SHP77 (cell line): ENCODE measurements at regions not wholly inside any gene's neighbourhood (a gene's known extent, or its start where the extent isn't known, plus 50 kb on each side); places are given as distances from the start of the nearest gene placed in this dataset.

Experiments
- DNase-seq, 2 experiments: peaks; one replicate each; lab custom pipeline; 2025; lab: John Stamatoyannopoulos, UW

GRCh38 chr2:138105358-138105757 lies 141.1 kb downstream of the HNMT start:
- no peak for DNase-seq

- no peak for DNase-seq
These were observed 142.3 kb downstream of the HNMT start for GRCh38 chr2:138106606-138107005.

GRCh38 chr2:138107288-138107687 lies 143.0 kb downstream of the HNMT start:
- DNase-seq, result no peak

- DNase-seq, result no peak
These were observed 146.3 kb downstream of the HNMT start for GRCh38 chr2:138110453-138111083.

- DNase-seq, result no peak
These were observed 148.3 kb downstream of the HNMT start for GRCh38 chr2:138112536-138112935.

GRCh38 chr2:138113871-138114525 lies 149.7 kb downstream of the HNMT start:
- no peak for DNase-seq

- DNase-seq, result no peak
These were observed 151.4 kb downstream of the HNMT start for GRCh38 chr2:138115666-138116065.

GRCh38 chr2:138116456-138116855 lies 152.2 kb downstream of the HNMT start:
- DNase-seq, result no peak

GRCh38 chr2:138121666-138122661 lies 157.7 kb downstream of the HNMT start:
- DNase-seq, result no peak

GRCh38 chr2:138122891-138123290 lies 158.6 kb downstream of the HNMT start:
- no peak for DNase-seq

GRCh38 chr2:138123741-138124140 lies 159.5 kb downstream of the HNMT start:
- no peak for DNase-seq

- DNase-seq, result no peak
These were observed 160.2 kb downstream of the HNMT start for GRCh38 chr2:138124521-138124920.

GRCh38 chr2:138125306-138126288 lies 161.3 kb downstream of the HNMT start:
- DNase-seq, result no peak

GRCh38 chr2:138132108-138132507 lies 167.8 kb downstream of the HNMT start:
- DNase-seq, result no peak

GRCh38 chr2:138137949-138138348 lies 173.7 kb downstream of the HNMT start:
- DNase-seq, result no peak

GRCh38 chr2:138147796-138148195 lies 183.5 kb downstream of the HNMT start:
- DNase-seq, result no peak

GRCh38 chr2:138155304-138155703 lies 191.0 kb downstream of the HNMT start:
- no peak for DNase-seq

GRCh38 chr2:138157372-138157771 lies 193.1 kb downstream of the HNMT start:
- DNase-seq, result no peak

GRCh38 chr2:138170485-138170884 lies 206.2 kb downstream of the HNMT start:
- DNase-seq, result no peak

- no peak for DNase-seq
These were observed 207.0 kb downstream of the HNMT start for GRCh38 chr2:138171244-138171643.

GRCh38 chr2:138175066-138175465 lies 210.8 kb downstream of the HNMT start:
- DNase-seq, result no peak
